Activated naive CD4-positive, alpha-beta T cell treated with Interleukin-2 at 50 U/mL for 16 hours (primary cell): ENCODE measurements at regions not wholly inside any gene's neighbourhood (a gene's known extent, or its start where the extent isn't known, plus 50 kb on each side); places are given as distances from the start of the nearest gene placed in this dataset.
"Not testable (repeated sequence)": the region's sequence is repeated elsewhere in the genome, so short reads cannot be mapped to it uniquely, and the experiment has no call there.

ENCODE experiments used
- DNase-seq: peaks from one replicate; pipeline ENCODE4 v3.0.0-alpha.2; 2020

DNA sequence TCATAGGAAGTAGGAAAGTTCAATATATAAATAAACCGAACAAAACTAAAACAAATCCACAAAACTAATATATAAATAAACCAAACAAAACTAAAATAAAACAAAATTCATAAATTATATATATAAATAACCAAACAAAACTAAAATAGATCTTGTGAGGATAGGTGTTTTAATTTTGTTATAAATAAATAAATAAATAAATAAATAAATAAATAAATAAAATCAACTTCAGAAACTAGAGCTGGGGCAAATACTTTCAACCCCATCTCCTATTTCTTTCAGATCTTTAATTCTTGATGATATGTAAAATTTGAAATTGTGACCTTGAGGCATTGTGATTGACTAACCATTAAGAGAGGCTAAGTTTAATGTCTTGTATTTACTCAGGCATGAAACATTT lies 416.1 kb downstream of the SAMD5 start:
- DNase-seq: no peak

DNA sequence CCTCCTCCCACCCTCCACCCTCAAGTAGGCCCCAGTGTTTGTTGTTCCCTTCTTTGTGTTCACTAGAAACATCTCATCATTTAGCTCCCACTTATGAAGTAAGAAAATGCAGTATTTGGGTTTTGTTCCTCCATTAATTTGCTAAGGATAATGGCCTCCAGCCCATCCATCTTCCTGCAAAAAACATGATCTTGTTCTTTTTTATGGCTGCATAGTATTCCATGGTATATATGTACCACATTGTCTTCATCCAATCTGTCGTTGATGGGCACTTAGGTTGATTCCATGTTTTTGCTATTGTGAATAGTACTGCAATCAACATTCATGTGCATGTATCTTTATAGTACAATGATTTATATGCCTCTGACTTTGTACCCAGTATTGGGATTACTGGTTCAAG lies 416.8 kb upstream of the SASH1 start:
- no peak for DNase-seq

DNA sequence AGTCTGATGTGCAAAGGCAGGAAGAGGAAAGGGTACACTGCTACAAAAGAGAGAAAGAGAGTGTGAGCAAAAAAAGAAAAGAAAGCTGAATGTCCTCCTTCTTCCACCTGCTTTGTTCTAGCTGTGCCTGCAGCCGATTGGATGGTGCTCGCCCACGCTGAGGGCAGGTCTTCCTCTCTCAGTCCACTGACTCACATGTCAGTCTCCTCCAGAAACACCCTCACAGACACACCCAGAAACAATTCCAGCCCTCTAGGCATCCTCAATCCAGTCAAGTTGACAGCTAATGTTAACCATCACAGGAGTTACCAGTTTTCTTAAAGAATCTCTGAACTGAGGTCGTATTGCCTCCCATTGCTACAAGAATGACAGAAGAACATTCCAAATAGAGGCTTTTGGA lies 411.9 kb upstream of the SASH1 start:
- DNase-seq: no peak

DNA sequence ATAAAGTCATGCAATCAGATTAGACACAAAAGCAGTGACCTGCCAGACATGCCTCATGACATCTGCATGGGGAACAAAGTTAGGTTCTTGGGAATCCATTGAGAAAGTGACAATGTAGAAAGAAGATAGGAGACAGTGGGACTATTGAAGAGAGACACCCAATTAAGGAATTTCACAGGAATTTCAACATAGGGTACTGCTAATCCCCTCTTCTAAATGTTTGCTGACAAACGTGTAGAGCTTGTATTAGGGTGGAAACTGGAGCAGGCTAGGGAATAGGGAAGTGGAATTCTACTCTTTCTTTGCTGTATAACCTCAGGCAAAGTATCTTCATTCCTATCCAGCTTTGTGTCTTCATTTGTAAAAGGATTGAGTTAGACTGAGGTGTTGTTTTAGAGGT lies 409.4 kb upstream of the SASH1 start:
- DNase-seq: no peak

DNA sequence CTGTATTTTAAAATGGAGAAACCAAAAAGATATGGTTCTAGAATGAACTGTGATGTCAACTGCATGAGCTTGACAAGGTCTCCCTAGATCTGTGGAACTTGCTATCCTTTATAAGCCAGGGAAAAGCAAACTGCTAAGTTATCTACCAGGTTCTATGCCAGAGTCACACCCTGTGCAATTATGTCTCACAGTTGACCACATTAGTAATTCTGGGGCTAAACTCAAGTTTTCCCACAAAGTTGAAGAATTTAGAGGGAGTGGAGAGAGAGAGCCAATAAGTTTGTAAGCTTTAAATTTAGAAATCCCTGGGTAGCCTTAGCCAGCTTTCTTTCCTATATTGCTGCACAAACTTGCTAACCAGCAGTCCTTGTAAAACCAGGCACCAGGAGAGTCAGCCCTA lies 407.0 kb upstream of the SASH1 start:
- no peak for DNase-seq

DNA sequence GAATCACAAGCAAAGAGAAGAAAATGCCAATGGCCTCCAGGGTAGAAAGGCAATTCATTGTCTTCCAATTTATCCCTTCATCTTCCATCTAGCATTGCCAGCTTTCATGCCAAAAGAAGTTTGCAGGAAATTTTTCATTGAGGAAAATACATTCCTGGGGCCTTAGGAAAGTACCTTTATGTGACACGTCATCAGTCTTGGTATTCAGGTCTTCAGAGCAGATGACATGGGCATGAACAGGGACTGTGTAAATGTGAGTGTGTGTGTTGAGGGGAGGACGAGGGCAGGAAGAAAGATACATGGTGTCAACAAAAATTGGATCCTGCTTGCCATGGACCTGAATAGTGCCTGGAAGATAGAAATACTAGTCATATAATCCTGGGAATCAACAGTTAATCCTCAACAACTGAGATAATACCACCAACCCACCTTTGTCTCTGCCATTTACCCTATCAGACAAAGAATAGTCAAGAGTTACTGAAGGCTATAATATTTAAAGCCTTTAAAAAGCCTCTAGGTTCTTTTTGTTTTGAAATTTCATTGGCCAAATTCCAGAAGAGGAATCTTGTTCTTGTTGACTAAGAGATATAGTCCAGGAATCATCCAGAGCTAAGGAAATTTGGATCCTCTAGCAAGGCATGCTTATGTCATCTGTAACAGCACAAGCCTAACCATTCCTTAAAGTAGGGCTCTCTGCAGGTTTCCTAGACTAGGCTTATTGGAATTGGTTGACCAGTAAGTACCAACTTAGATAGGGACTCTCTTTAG lies 405.8 kb upstream of the SASH1 start:
- no peak for DNase-seq

DNA sequence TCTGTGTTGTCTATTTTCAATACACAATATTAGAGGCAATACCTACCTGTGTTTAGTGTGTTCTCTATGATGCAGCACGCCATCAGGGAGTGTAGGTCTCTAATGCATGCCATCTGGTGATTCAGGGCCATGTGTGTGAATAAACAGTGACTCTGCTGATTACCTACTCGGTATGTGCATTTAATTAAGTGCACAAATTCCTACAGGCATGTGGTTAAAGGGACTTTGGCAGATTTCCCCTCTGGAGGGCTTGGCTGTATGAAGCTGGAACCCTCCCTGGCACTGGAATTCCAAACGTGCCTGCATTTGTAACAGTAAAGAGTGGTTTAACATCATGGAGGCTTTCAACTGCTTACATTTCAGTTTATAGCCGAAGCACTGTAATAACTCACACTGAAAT lies 401.5 kb upstream of the SASH1 start:
- DNase-seq: no peak

DNA sequence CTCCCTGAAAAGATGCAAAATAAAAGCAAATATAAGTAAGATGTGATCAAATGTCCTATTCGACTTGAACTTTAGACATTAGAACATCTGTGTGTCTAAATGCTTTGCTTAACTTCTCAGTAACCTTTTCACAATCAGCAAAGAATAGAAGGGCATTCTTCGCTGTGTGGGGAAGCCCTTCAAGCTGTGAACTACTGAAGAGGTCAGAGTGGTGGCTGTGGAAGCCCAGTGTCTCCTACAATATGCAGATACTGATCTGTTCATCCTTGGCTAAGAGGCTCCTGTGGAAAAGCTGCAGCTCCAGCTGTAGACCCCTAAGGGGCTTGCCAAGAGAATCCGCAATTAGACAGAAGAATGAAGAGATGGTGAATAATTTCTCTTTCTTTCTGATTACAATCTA lies 400.3 kb upstream of the SASH1 start:
- no peak for DNase-seq

DNA sequence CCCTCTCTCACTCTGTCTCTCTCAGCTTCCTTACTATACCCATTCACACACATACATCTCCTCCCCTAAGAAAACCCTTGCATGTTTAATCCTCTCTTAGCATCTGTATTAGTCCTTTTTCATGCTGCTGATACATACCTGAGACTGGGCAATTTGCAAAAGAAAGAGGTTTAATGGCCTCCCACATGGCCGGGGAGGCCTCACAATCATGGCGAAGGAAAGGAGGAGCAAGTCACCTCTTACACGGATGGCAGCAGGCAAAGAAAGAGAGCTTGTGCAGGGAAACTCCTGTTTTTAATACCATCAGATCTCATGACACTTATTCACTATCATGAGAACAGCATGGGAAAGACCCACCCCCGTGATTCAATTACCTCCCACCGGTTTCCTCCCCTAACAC lies 398.5 kb upstream of the SASH1 start:
- DNase-seq: no peak

DNA sequence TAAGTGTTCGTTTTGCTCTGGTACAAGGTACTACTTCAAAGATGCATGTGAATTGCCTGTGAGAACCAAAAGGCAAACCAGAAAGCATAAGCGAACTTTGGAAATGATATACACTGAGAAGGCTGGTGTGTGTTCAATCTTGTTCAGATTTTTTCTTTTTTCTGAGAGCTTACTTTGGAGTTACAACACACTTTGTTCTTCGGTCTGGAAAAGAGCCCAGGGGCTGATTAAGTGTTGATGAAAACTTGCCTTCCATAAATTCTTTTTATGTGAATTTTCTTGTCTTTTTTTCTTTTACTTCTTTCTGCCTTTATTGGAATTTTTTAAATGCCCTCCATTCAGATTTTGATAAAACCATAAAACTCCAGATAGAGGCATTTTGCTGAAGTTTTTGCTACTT lies 395.1 kb upstream of the SASH1 start:
- DNase-seq: no peak

DNA sequence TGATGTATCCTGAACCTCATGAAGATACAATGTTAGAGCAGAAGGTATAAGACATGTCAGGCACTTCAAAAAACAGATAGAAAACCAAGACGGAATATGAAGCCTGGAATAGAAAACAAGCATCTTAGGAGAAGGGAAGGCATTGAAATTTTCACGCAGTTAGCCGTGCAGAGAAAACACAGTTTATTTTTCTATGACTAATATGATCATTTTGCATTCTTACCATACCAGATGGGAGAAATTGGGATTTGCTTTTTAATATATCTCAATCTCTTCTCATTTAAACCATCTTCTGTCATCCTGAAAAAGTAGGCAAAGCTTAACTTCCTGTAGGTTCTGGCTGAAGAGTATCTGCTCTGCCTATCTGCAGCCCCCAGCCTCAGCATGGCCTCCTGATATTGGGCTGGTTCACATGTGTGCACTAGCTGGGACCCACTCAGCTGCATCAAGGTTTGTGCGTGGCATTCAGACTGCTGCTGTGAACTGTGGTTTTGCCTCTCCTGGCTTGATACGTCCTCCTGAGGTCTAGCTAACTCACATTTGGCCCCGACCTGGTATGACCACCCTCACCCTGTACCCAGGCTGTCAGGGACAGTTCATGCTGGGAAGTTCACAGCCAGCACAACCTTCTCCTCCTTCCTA lies 392.5 kb upstream of the SASH1 start:
- DNase-seq: no peak

DNA sequence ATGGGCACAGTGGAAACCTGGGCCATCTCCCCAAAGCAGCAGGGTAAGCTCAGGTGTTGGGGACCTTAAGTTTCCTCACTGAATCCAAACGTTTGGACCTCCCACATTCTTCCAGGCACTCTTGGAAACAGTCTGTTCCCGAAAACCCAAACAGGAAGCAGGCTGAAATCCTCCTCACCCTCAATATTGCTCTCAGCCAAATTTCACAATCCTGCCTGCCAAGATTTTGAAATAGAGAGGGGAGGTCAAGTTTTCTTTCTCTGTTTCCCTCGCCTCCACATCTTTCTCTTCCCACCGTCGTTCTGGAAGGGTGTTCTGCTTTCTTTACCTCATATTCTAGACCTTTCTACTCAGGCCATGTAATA lies 392.0 kb upstream of the SASH1 start:
- DNase-seq: no peak

DNA sequence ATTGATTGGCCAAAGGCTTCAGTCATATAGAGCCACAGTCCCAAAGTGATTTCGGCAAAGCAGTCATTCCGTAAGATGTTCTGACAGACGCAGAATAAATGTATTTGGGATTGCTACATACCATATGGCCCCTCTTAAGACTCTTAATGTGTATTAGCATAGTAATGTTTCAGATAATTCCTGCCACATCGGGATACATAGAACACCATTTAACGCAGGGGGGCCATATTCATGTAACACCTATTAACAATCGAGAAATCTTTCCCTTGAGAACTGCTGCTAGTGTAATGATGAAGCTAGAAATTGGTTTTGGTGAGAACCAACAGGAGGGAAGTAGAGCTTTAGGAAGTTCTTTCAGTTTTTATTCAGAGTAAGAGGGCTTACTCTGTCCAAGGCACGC lies 390.9 kb upstream of the SASH1 start:
- DNase-seq: no peak

DNA sequence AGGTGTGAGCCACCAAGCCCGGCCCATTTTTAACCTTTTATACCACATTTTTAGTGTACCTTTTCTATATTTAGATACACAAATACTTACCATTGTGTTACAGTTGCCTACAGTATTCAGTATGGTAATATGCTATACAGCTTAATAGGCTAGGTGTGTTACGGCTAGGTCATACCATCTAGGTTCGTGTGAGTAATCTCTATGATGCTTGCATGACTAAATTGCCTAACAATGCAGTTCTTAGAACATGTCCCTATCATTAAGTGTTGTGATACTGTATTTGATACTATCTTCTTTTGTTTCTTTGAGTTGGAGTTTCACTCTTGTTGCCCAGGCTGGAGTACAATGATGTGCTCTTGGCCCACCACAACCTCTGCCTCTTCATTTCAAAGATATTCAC lies 387.7 kb upstream of the SASH1 start:
- DNase-seq: no peak

DNA sequence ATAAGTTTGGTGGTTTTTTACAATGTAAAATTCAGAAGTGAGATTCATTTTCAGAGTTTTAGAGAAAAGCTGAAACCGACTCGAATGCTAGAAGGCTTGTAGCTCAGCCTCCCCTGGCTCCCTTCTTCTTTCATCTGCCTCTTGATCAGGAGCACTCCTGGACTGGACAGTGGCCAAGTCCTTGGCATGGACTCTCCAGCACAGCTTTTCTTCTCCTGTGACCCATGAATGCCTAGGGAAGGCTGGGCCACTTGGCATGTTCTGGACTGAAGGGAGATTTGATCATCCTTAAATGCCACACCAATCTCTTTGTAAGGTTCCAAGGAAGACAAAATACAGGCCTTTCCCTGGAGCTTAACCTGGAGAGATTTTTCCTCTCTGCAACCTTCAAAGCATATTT lies 384.0 kb upstream of the SASH1 start:
- DNase-seq: no peak

DNA sequence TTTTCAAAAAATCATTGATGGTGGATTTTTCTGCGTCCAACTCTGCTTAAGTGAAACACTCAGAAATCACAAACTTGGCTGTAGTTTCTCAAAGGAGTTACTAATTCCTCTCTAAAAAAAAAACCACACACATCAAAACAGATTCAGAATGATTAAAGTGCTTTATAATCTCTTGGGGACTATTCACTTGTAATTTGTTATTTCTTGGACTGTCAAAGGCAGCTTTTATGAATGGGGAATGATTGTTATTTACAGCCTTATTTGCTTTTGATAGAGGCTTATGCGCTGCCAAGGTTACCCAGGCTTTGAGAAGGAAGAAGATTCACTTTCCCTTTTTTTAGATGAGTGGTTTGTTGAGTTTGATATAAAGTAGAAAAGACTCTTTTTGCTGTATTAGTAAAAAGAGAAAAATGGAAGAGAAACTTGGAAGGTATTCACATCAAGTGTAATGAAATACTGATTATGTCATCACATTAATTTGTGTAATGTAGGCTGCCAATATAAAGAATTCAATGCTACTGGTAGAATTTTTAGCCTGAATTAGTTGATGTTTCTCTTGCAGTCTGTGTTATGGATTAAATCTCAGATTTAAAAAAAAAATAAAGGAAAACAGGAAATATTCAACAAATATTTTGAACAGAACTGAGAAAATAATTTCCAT lies 381.0 kb upstream of the SASH1 start:
- no peak for DNase-seq

DNA sequence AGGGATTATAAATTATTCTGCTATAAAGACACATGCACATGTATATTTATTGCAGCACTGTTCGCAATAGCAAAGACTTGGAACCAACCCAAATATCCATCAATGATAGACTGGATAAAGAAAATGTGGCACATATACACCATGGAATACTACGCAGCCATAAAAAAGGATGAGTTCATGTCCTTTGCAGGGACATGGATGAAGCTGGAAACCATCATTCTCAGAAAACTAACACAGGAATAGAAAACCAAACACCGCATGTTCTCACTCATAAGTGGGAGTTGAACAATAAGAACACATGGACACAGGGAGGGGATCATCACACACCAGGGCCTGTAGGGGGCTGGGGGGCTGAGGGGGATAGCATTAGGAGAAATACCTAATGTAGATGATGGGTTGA lies 377.2 kb upstream of the SASH1 start:
- not testable (repeated sequence) for DNase-seq

DNA sequence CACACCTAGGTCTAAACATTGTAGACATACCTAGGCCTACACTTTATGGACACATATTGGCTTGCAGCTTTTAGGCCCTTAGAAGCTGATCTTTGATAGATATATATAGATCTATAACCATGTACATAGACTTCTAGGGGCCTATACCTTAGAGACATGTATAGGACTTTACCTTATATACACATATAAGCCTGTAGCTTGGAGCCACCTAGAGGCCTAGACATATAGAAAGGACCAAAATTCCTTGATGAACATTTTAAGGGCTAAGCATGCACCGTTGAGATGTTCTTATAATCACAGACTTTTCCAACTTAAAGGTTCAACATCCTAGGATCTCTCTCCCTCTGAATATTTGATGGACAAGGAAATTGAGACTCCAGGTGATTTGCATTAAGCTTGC lies 371.7 kb upstream of the SASH1 start:
- no peak for DNase-seq

DNA sequence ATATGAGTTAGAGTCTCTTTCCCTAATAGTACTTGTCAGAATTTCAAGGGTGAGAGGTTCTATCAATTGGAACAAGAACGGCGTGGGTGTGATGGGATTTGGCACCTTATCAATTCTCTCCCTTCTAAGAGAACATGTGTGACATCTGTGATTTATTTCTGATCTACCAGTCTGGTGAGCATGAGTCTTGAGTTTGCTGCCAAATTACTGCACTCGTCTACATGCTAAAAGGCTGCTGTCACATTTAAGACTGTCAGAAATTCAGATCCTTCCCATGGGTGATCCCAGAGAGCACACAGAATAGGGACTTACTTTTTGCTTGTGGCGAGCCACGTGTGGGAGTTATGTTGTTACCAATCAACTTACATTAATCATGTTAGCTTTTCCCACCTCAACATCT lies 370.2 kb upstream of the SASH1 start:
- no peak for DNase-seq

DNA sequence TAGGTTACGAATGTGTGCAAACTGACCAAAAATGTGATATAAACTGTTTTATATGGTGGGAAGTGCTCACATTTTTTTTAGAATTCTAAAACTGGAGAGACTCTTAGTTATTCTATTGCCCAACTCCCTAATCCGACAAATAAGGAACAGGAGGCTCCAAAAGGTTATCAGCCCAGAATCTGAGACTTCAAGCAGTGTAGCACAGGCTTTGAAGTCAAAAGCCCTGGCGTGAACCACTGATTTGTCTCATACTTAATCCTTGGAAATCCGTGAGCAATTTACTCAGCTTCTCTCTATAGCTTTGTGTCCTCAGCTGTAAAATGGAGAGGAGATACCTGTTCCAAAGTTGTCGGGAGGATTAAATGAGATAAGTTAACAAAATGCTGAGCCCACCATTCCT lies 368.8 kb upstream of the SASH1 start:
- DNase-seq: no peak

DNA sequence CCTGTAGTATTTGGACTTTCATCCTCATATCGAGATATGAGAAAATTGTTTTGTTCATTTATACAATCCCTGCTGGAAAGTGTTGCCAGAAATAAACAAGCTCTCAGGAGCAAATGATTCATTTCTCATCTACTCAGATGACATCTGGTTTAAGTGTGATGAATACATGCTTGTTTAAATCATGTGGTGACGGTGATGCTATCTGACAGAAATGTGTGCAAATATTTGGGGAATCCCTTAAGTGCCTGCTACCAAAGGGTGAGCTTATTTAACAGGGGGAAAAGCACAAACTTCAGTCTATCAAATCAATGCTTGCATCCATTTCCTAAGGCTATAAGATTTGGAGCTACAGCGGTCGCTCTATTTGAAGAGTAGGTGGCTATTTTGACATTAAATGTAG lies 368.3 kb upstream of the SASH1 start:
- DNase-seq: no peak

DNA sequence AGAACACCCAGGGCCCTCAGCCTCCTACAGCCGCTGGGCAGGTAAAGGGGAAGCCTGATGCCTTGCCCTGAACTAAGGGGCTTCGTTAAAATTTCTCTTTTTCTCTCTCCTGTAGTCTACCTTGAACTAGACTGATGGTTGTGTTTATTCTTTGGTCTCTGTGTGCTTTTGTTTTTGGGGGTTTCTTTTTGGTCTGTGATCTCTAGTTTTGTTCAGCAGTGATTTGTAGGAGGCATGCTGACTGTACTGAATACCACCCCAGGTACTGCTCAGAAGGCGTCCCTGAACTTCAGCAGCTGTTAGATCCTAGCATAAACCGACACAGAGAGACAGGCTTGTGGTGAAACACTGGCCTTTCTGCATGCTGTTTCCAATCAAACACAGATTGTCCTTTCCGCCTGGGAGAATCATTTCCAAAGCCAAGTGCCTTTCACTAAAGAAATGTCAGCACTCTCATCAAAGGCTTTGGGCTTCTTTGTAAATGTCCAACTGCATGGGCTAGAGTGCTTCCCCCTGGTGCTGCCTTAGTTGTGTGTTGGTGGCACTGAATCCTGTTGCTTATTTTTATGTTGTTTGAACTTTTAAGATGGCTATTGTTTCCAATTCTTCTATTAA lies 364.7 kb upstream of the SASH1 start:
- no peak for DNase-seq

DNA sequence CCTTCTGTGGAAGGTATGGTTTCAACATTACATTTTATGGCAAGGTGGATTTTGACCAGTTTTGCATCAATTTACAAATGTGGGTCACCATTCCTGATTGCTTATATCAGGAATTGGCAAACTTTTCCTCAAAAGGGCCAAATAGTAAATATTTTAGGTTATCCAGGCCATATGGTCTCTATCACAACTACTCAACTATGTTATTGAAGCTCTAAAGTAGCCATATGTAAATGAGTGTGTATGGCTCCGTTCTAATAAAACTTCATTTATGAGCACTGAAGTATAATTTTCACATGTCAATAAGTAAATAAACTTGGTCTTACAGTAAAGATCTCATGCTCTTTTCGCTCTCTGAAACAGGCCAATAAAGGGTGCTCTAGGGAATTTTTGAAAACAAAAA lies 362.7 kb upstream of the SASH1 start:
- DNase-seq: no peak
